K562 (cell line): ENCODE measurements at regions not wholly inside any gene's neighbourhood (a gene's known extent, or its start where the extent isn't known, plus 50 kb on each side); places are given as distances from the start of the nearest gene placed in this dataset.

Source experiments
- ATAC-seq: fragments of 200-7000 bp; cut with Tn5 transposase; 3 replicates; pipeline ENCODE4 v1.9.1; 2020; ENCODE audit warnings: moderate library complexity
- BruUV-seq: library from RNA; stranded (reverse); fragments of 400-500 nt; replicated peaks from 2 replicates; lab custom pipeline; 2021; lab: Mats Ljungman, UMichigan
- CTCF ChIA-PET: fragments of 300-600 bp; formaldehyde crosslinking; extraction: SDS; loops from one replicate; lab custom pipeline; 2021; ENCODE audit warnings: low intra/inter-chr PET ratio; lab: Yijun Ruan, JAX
- POLR2A ChIA-PET: fragments of 300-600, 350-650 bp; sonication (Branson Sonifier 250); formaldehyde crosslinking; extraction: SDS; loops from one replicate; lab custom pipeline; 2021; ENCODE audit warnings: antibody characterized with exemption, inconsistent platforms; lab: Yijun Ruan, JAX
- DNase-seq, 4 experiments: peaks; one replicate each; pipeline versions ENCODE4 v3.0.0 to v3.0.0-alpha.2; 2011 to 2018; ENCODE audit warnings: low spot score in 3 of 4, mixed read lengths in 3 of 4; ENCODE audit errors: extremely low read depth in 1 of 4
- FAIRE-seq: peaks from 2 replicates; lab custom pipeline; 2011; peaks lifted over from hg19 to GRCh38; lab: Jason Lieb, UNC
- H2AFZ ChIP-seq: 2 replicates; pipeline ENCODE4 v1.6.0; 2011; ENCODE audit warnings: low read depth, low read length, control low read depth, inconsistent platforms
- H3K27ac ChIP-seq: fragments of 200-600 bp; 3 replicates; pipeline ENCODE4 v1.8.0; 2011; ENCODE audit warnings: low read depth, mild to moderate bottlenecking, control low read depth, inconsistent platforms, low read length, moderate library complexity, mixed read lengths; ENCODE audit errors: extremely low read depth
- H3K27me3 ChIP-seq, 2 experiments: fragments of 300-600 bp in 1 of 2; 2 replicates in 1 of 2; 3 replicates in 1 of 2; pipeline versions ENCODE4 v1.6.0 to v1.8.0; 2011; ENCODE audit warnings: inconsistent platforms in 2 of 2, low read length in 2 of 2, mild to moderate bottlenecking in 1 of 2, mixed read lengths in 1 of 2, moderate library complexity in 1 of 2; ENCODE audit not compliant: control insufficient read depth in 2 of 2, insufficient read depth in 2 of 2
- H3K36me3 ChIP-seq: fragments of 300-600 bp; 3 replicates; pipeline ENCODE4 v1.8.0; 2011; ENCODE audit warnings: mild to moderate bottlenecking, low read length, inconsistent platforms; ENCODE audit not compliant: control insufficient read depth, insufficient read depth
- H3K4me1 ChIP-seq, 2 experiments: fragments of 200-600 bp in 1 of 2; replicated peaks in 1 of 2; 2 replicates in 1 of 2; 3 replicates in 1 of 2; pipeline versions ENCODE4 v1.5.1 to v1.8.0; 2011; ENCODE audit warnings: inconsistent platforms in 2 of 2, low read length in 2 of 2, mild to moderate bottlenecking in 1 of 2, mixed read lengths in 1 of 2, moderate library complexity in 1 of 2; ENCODE audit not compliant: control insufficient read depth in 2 of 2, insufficient read depth in 2 of 2
- H3K4me2 ChIP-seq: 2 replicates; pipeline ENCODE4 v1.6.1; 2011; ENCODE audit warnings: low read length, control low read depth, inconsistent platforms, mixed read lengths; ENCODE audit not compliant: insufficient read depth
- H3K4me3 ChIP-seq: fragments of 200-600 bp; sonication (generic), shearing (Covaris generic); 2 replicates; pipeline ENCODE4 v1.5.1; 2016; ENCODE audit warnings: control low read depth, inconsistent platforms
- H3K79me2 ChIP-seq: fragments of 200-600 bp; 3 replicates; pipeline ENCODE4 v1.8.0; 2011; ENCODE audit warnings: low read length, inconsistent platforms; ENCODE audit not compliant: control insufficient read depth, insufficient read depth
- H3K9ac ChIP-seq, 2 experiments: 2 replicates each; pipeline versions ENCODE4 v1.6.0 to v1.6.1; 2011; ENCODE audit warnings: low read depth in 2 of 2, low read length in 2 of 2, control low read depth in 1 of 2, inconsistent platforms in 1 of 2, mild to moderate bottlenecking in 1 of 2, mixed read lengths in 1 of 2; ENCODE audit not compliant: insufficient read depth in 1 of 2
- H3K9me1 ChIP-seq: one replicate; pipeline ENCODE4 v1.6.0; 2011; ENCODE audit warnings: inconsistent platforms, mild to moderate bottlenecking, low read length, moderate library complexity; ENCODE audit not compliant: control insufficient read depth, insufficient read depth
- H3K9me3 ChIP-seq: replicated peaks from 2 replicates; pipeline ENCODE4 v1.5.1; 2011; ENCODE audit warnings: low read depth, low read length, inconsistent platforms; ENCODE audit not compliant: control insufficient read depth, insufficient read depth
- H4K20me1 ChIP-seq: replicated peaks from 2 replicates; pipeline ENCODE4 v1.6.1; 2011; ENCODE audit warnings: low read length, inconsistent platforms, mixed read lengths; ENCODE audit not compliant: control insufficient read depth, insufficient read depth
- CBFA2T2 ChIP-seq: fragments of 450-650 bp; conservative IDR thresholded peaks from 2 replicates; pipeline ENCODE4 v1.6.1; 2017; ENCODE audit warnings: mild to moderate bottlenecking
- CHD1 ChIP-seq: fragments of 200-600 bp; sonication (generic); IDR thresholded peaks from one replicate; pipeline ENCODE4 v1.6.1; 2012; ENCODE audit warnings: mild to moderate bottlenecking, moderate library complexity, low read length, inconsistent platforms
- E2F5 ChIP-seq: sonication (generic); formaldehyde crosslinking; IDR thresholded peaks from 2 replicates; pipeline ENCODE4 v1.8.0; 2022; ENCODE audit warnings: mild to moderate bottlenecking, missing genetic modification reagents
- FOXJ2 ChIP-seq: fragments of 200-800 bp; sonication (Bioruptor generic); IDR thresholded peaks from 2 replicates; pipeline ENCODE4 v1.6.1; 2016; ENCODE audit warnings: missing genetic modification characterization, missing compliant biosample characterization
- JUND ChIP-seq, 2 experiments: IDR thresholded peaks; 2 replicates in 1 of 2; 3 replicates in 1 of 2; pipeline ENCODE4 v1.6.1; 2011; ENCODE audit warnings: borderline replicate concordance in 2 of 2, low read depth in 2 of 2, low read length in 2 of 2, improper control_type of control experiment in 1 of 2, missing biosample characterization in 1 of 2, missing genetic modification characterization in 1 of 2, missing genetic modification reagents in 1 of 2
- RAD51 ChIP-seq: fragments of 450-650 bp; IDR thresholded peaks from 2 replicates; pipeline ENCODE4 v1.7.1; 2016; ENCODE audit warnings: low read depth, mild to moderate bottlenecking, borderline replicate concordance
- RB1 ChIP-seq: fragments of 450-650 bp; IDR thresholded peaks from 2 replicates; pipeline ENCODE4 v1.6.1; 2017; ENCODE audit warnings: low read depth, mild to moderate bottlenecking
- SMAD2 ChIP-seq: fragments of 150-350 bp; IDR thresholded peaks from 2 replicates; pipeline ENCODE4 v1.6.1; 2014; ENCODE audit warnings: low read depth, mild to moderate bottlenecking, low read length
- STAT5B ChIP-seq: fragments of 250-450 bp; sonication (Bioruptor Pico); IDR thresholded peaks from 2 replicates; pipeline ENCODE4 v1.8.0; 2021; ENCODE audit warnings: mild to moderate bottlenecking, inconsistent platforms
- TAL1 ChIP-seq: fragments of 450-650 bp; IDR thresholded peaks from 2 replicates; pipeline ENCODE4 v1.6.1; 2016; ENCODE audit warnings: mild to moderate bottlenecking
- ZHX1 ChIP-seq: fragments of 150-350 bp; conservative IDR thresholded peaks from 2 replicates; pipeline ENCODE4 v1.6.1; 2014; ENCODE audit warnings: low read length
- ZNF165 ChIP-seq: fragments of 250-450 bp; sonication (Bioruptor Pico); IDR thresholded peaks from 2 replicates; pipeline ENCODE4 v1.4.0; 2020; ENCODE audit warnings: borderline replicate concordance
- ZNF354B ChIP-seq: fragments of 250-450 bp; sonication (Bioruptor Pico); IDR thresholded peaks from 2 replicates; pipeline ENCODE4 v1.4.0; 2020
- ZNF561 ChIP-seq: fragments of 450-650 bp; formaldehyde crosslinking; conservative IDR thresholded peaks from 2 replicates; pipeline ENCODE4 v1.4.0; 2020; ENCODE audit warnings: mild to moderate bottlenecking, moderate library complexity
- ZNF778 ChIP-seq: fragments of 450-650 bp; formaldehyde crosslinking; IDR thresholded peaks from 2 replicates; pipeline ENCODE4 v1.4.0; 2020; ENCODE audit warnings: mild to moderate bottlenecking, moderate library complexity
- WGBS: fragments of 100-300 bp; shearing (Covaris generic); methylation state at CpG from one replicate; pipeline ENCODE4 v1.1.6; 2016; ENCODE audit warnings: low coverage, mixed read lengths; ENCODE audit not compliant: insufficient coverage; ENCODE audit errors: missing lambda C conversion rate; 5-methylcytosine and 5-hydroxymethylcytosine counted together
- in situ Hi-C: fragments of 300-500 bp; cut with MboI; formaldehyde crosslinking; loops from 4 replicates; pipeline ENCODE4 v1.15.0; 2018; ENCODE audit warnings: inconsistent platforms, mixed read lengths
- intact Hi-C: fragments of 100-400 bp; cut with micrococcal nuclease; formaldehyde crosslinking; loops from 2 replicates; pipeline ENCODE4 v1.14.2; 2022
- TF ChIP-seq, protein P1 (sequence below): sonication (generic); formaldehyde crosslinking; IDR thresholded peaks from 2 replicates; pipeline ENCODE4 v1.5.0; 2020; ENCODE audit warnings: missing genetic modification reagents
- TF ChIP-seq, protein P2 (sequence below): sonication (generic); formaldehyde crosslinking; IDR thresholded peaks from 2 replicates; pipeline ENCODE4 v1.9.0; 2022; ENCODE audit warnings: mild to moderate bottlenecking, missing genetic modification reagents
- TF ChIP-seq, protein P3 (sequence below), 2 experiments: fragments of 450-650 bp in 1 of 2; sonication (generic) in 1 of 2; formaldehyde crosslinking; conservative IDR thresholded peaks; 2 replicates each; pipeline versions ENCODE4 v1.4.0 to v1.8.1; 2020 to 2022; ENCODE audit warnings: mild to moderate bottlenecking in 1 of 2, missing genetic modification reagents in 1 of 2

GRCh38 chr12:105943525-105943924, 195.2 kb downstream of the NUAK1 start:
- BruUV-seq, result no TSS peak
- DNase-seq, result peak in 3 of 4 experiments; percentile 34 to 42 (median 42)
- no peaks in the 10 kb centered on the region for H3K27me3 ChIP-seq
- in situ Hi-C loops (no loop called here), intact Hi-C loops (loop anchor here (10.0 kb wide), 1 partner anchor 191 kb away; the partner anchor contains the start of gene NUAK1)
- H3K9ac ChIP-seq, result no peak overlapping the region
- H2AFZ ChIP-seq, result no peak overlapping the region
- ATAC-seq, result no peak
- POLR2A ChIA-PET, result interaction anchor here (0.6 kb wide), 2 partner anchors 35 to 122 kb away, joined by 3 read pairs; no protein-coding TSS in a partner anchor
- peak; percentile 49 for FAIRE-seq
- H3K4me1 ChIP-seq, result no peaks in the 10 kb centered on the region; a peak in 1 of 5 replicates
- 57% methylated on average over 1 of the region's 1 CpG for WGBS
- H3K79me2 ChIP-seq, result no peaks in the 10 kb centered on the region
- no peak overlapping the region for H3K27ac ChIP-seq
- no peaks in the 10 kb centered on the region for H3K9me3 ChIP-seq
- H3K9me1 ChIP-seq, result no peaks in the 10 kb centered on the region
- no peak overlapping the region for H3K4me3 ChIP-seq
- CTCF ChIA-PET, result no interaction called here
- no peak overlapping the region for H3K4me2 ChIP-seq
- H4K20me1 ChIP-seq, result no peaks in the 10 kb centered on the region
- H3K36me3 ChIP-seq, result no peaks in the 10 kb centered on the region
- TF ChIP-seq TAL1 (no peak), ZNF165 (CRISPR knock-in tag) (no peak), CBFA2T2 (0 out of 2 replicates have a peak, but pooled peaks have one; percentile 26), JUND (IDR thresholded peaks at IDR 0.05; ENCODE audit: borderline replicate concordance, low read depth, low read length) (no peak), JUND (tag; IDR thresholded peaks at IDR 0.05; ENCODE audit: borderline replicate concordance, low read depth, low read length) (no peak), ZHX1 (no peak), RB1 (no peak), ZNF778 (CRISPR knock-in tag) (no peak), STAT5B (CRISPR knock-in tag) (no peak), E2F5 (CRISPR knock-in tag) (no peak), CHD1 (no peak), FOXJ2 (tag) (no peak), ZNF561 (CRISPR knock-in tag) (no peak), SMAD2 (no peak), RAD51 (peak; percentile 81), ZNF354B (no peak)
- TF ChIP-seq, protein P1, sequence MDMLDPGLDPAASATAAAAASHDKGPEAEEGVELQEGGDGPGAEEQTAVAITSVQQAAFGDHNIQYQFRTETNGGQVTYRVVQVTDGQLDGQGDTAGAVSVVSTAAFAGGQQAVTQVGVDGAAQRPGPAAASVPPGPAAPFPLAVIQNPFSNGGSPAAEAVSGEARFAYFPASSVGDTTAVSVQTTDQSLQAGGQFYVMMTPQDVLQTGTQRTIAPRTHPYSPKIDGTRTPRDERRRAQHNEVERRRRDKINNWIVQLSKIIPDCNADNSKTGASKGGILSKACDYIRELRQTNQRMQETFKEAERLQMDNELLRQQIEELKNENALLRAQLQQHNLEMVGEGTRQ (CRISPR knock-in tag), result peak; percentile 82
- TF ChIP-seq, protein P2, sequence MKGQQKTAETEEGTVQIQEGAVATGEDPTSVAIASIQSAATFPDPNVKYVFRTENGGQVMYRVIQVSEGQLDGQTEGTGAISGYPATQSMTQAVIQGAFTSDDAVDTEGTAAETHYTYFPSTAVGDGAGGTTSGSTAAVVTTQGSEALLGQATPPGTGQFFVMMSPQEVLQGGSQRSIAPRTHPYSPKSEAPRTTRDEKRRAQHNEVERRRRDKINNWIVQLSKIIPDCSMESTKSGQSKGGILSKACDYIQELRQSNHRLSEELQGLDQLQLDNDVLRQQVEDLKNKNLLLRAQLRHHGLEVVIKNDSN, result peak; percentile 48; the same call in 1 of the 2 replicates
- TF ChIP-seq, protein P3, sequence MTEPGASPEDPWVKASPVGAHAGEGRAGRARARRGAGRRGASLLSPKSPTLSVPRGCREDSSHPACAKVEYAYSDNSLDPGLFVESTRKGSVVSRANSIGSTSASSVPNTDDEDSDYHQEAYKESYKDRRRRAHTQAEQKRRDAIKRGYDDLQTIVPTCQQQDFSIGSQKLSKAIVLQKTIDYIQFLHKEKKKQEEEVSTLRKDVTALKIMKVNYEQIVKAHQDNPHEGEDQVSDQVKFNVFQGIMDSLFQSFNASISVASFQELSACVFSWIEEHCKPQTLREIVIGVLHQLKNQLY (CRISPR knock-in tag; conservative IDR thresholded peaks at IDR 0.05), result no peak
